Naive thymus-derived CD8-positive, alpha-beta T cell (primary cell): ENCODE measurements at regions not wholly inside any gene's neighbourhood (a gene's known extent, or its start where the extent isn't known, plus 50 kb on each side); places are given as distances from the start of the nearest gene placed in this dataset.

Source experiments
- ATAC-seq, 2 donors: fragments of 150-1000 bp; cut with Tn5 transposase in 1 of 2; sonication (Bioruptor Pico), chemical (Tn5 transposase) in 1 of 2; 1 replicate in 1 of 2; 2 replicates in 1 of 2; pipeline ENCODE4 v1.10.0; 2021; ENCODE audit warnings: mild to moderate bottlenecking in 2 of 2, moderate library complexity in 2 of 2
- POLR2A ChIA-PET: fragments of 350-600 bp; sonication (Branson Sonifier 250); formaldehyde crosslinking; loops from one replicate; lab custom pipeline; 2021; ENCODE audit warnings: antibody characterized with exemption; lab: Charles Lee
- DNase-seq, 10 donors: peaks; one replicate each; pipeline versions ENCODE4 v3.0.0 to v3.0.0-alpha.2; 2020 to 2022
- H3K27ac Mint-ChIP-seq, 10 donors: one replicate each; pipeline ENCODE4 v1.8.0; 2020 to 2022; ENCODE audit warnings: mild to moderate bottlenecking in 10 of 10, mixed read lengths in 10 of 10, moderate library complexity in 4 of 10, inconsistent platforms in 1 of 10
- H3K27me3 Mint-ChIP-seq, 5 donors: one replicate each; pipeline ENCODE4 v1.8.0; 2021 to 2022; ENCODE audit warnings: mixed read lengths in 5 of 5
- H3K36me3 Mint-ChIP-seq, 3 donors: one replicate each; pipeline ENCODE4 v1.8.0; 2020 to 2022; ENCODE audit warnings: mixed read lengths in 3 of 3, mild to moderate bottlenecking in 2 of 3, inconsistent platforms in 1 of 3
- H3K4me1 Mint-ChIP-seq, 4 donors: one replicate each; pipeline ENCODE4 v1.8.0; 2021 to 2022; ENCODE audit warnings: mixed read lengths in 4 of 4
- H3K4me3 Mint-ChIP-seq, 10 donors: one replicate each; pipeline ENCODE4 v1.8.0; 2020 to 2022; ENCODE audit warnings: mild to moderate bottlenecking in 10 of 10, mixed read lengths in 10 of 10, moderate library complexity in 6 of 10, inconsistent platforms in 1 of 10
- H3K9me3 Mint-ChIP-seq, 9 donors: one replicate each; pipeline ENCODE4 v1.8.0; 2020 to 2022; ENCODE audit warnings: mixed read lengths in 9 of 9, mild to moderate bottlenecking in 3 of 9, inconsistent platforms in 1 of 9, moderate library complexity in 1 of 9

DNA sequence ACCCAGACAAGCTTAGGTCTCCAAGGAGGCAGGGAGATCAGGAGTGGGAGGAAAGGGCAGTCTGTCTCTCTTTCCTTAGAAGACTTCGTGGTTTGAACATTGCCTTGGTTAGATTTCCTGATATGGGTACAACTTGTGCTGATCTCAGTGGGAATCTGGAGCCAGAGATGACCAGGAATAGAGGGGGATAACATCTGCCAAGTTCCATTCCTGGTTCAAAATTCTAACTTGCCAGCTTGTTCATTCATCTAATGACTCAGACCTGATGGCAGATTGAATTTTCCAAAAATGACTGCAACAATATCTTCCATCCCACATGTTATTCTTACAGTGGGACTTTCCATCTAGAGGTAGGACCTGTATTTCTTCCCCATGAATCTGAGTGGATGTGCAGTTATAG is 394.3 kb upstream of the PODXL start:
- H3K27ac Mint-ChIP-seq, result no peak overlapping the region
- H3K9me3 Mint-ChIP-seq, result peaks cover 0 to 14% (median under 1%) of the 10 kb centered on the region in 9 donors
- DNase-seq, result no peak
- no peak for ATAC-seq
- peaks cover 7 to 52% (median 23%) of the 10 kb centered on the region in 5 donors for H3K27me3 Mint-ChIP-seq
- H3K4me1 Mint-ChIP-seq, result peaks cover 0 to 3% (median 0%) of the 10 kb centered on the region in 4 donors
- POLR2A ChIA-PET, result no interaction called here
- H3K4me3 Mint-ChIP-seq, result no peak overlapping the region
- H3K36me3 Mint-ChIP-seq, result no peaks in the 10 kb centered on the region

DNA sequence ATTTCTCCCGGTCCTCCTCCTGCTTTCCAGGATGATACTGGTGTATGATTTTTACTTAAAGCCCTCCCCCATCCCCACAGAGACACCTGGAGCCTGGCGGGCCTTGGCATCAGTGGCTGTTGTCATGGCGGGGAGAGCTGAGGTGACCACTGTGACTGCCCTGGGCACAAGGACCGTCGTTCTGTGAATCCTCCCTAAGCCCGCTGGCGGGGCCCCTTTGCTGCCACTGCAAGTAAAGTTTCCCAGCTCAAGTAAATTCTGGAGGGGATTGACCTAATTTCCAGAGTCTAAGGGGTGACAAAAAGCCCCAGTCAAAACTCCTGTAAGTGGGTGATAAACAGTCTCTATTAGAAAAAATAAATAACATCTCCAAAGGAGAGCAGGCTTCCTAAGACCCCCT is 393.2 kb upstream of the PODXL start:
- no peak overlapping the region for H3K4me3 Mint-ChIP-seq
- H3K27me3 Mint-ChIP-seq, result peaks cover 7 to 56% (median 28%) of the 10 kb centered on the region in 5 donors
- no peak overlapping the region for H3K27ac Mint-ChIP-seq
- peaks cover 0 to 4% (median 0%) of the 10 kb centered on the region in 4 donors for H3K4me1 Mint-ChIP-seq
- no peak for ATAC-seq
- DNase-seq, result no peak
- peaks cover 0 to 14% (median 0%) of the 10 kb centered on the region in 9 donors for H3K9me3 Mint-ChIP-seq
- H3K36me3 Mint-ChIP-seq, result no peaks in the 10 kb centered on the region
- POLR2A ChIA-PET, result no interaction called here

DNA sequence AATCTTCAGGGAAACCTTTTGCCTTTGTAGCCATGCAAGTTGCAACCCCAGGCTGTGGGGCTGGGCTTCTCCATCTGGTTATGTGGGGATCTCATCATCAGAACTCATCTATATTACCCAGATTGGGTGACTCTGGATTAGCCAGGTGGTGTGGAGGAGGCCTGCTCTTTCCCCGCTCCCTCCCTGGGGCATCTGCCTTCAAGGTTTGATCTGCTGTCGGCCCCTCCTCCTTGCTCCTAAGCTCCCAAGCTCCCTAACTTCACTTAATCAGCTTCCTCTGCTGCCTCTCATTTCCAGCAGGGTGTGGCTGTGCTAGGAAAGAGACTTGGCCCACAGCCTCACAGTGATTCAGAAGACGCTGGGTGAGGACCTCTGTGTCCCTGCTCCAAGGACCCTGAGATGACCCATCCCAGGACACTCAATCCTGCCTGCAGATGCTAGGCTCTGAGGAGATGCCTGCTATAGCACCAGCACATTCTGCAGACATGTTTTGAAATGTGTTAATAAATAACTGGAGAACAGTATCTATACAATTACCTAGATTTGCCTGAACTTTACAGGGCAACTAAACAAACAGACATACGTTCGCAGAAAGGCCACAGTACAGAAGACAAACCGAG is 392.1 kb upstream of the PODXL start:
- Mint-ChIP-seq H3K27ac (no peak overlapping the region), H3K36me3 (no peaks in the 10 kb centered on the region), H3K4me3 (no peak overlapping the region), H3K27me3 (peaks cover 10 to 56% (median 37%) of the 10 kb centered on the region in 5 donors), H3K9me3 (peaks cover 0 to 14% (median 0%) of the 10 kb centered on the region in 9 donors), H3K4me1 (peaks cover 0 to 4% (median 0%) of the 10 kb centered on the region in 4 donors)
- DNase-seq, result no peak
- ATAC-seq, result no peak
- POLR2A ChIA-PET, result no interaction called here

DNA sequence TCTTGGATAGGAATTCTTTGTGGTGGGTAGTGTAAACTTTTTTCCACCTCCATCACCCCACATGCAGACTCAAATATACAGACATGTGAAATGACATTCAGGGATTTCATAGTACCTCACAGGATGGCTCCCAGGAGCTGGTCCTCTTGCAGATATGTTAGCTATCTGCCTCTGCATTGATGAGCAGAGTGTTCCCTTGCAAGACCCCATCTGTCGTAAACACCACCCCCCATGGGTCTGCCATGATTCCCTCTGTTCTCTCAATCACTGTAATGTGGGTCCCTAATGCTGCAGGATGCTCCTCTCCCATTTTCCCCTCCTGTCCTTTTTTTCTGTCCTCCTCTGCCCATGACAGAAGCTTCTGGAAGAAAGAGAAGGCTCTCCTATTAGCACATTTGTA is 391.2 kb upstream of the PODXL start:
- Mint-ChIP-seq H3K4me3 (no peak overlapping the region), H3K36me3 (no peaks in the 10 kb centered on the region), H3K27me3 (peaks cover 11 to 61% (median 38%) of the 10 kb centered on the region in 5 donors), H3K27ac (no peak overlapping the region), H3K4me1 (peaks cover 0 to 4% (median 0%) of the 10 kb centered on the region in 4 donors), H3K9me3 (peaks cover 0 to 15% (median 0%) of the 10 kb centered on the region in 9 donors)
- ATAC-seq (no peak), DNase-seq (no peak)
- POLR2A ChIA-PET, result no interaction called here

DNA sequence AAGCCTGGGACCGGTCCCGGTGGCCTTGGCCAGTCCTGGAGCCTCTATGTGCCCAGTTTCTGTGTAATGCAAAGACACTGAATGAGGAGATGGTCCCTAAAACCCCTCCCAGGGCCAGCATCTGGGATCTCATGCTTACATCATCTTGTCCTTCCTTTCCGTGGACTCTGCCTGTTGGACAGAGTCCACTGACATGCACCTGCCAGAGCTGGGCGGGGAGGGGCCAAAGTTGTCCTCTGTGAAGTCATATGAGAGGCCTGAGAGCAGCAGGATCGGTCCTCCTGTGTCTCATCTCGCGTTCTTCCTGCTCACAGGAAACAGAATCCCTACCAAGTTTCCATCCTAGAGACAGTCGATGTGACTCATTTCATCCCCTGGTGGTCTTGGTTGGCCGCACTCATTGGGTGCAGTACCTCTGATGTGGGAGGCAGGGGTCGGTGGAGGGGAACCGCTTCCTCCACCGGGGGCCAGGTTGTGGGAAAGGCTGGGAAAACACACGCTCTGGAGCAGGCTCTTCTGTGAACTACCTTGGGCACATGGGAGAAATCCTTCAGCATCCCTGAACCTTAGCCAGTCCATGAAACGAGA is 389.6 kb upstream of the PODXL start:
- no peaks in the 10 kb centered on the region for H3K36me3 Mint-ChIP-seq
- POLR2A ChIA-PET, result no interaction called here
- peaks cover 0 to 13% (median 0%) of the 10 kb centered on the region in 9 donors for H3K9me3 Mint-ChIP-seq
- H3K4me3 Mint-ChIP-seq, result no peak overlapping the region
- ATAC-seq (no peak), DNase-seq (no peak)
- no peak overlapping the region for H3K27ac Mint-ChIP-seq
- peaks cover 16 to 77% (median 37%) of the 10 kb centered on the region in 5 donors for H3K27me3 Mint-ChIP-seq
- H3K4me1 Mint-ChIP-seq, result peaks cover 0 to 4% (median 0%) of the 10 kb centered on the region in 4 donors

DNA sequence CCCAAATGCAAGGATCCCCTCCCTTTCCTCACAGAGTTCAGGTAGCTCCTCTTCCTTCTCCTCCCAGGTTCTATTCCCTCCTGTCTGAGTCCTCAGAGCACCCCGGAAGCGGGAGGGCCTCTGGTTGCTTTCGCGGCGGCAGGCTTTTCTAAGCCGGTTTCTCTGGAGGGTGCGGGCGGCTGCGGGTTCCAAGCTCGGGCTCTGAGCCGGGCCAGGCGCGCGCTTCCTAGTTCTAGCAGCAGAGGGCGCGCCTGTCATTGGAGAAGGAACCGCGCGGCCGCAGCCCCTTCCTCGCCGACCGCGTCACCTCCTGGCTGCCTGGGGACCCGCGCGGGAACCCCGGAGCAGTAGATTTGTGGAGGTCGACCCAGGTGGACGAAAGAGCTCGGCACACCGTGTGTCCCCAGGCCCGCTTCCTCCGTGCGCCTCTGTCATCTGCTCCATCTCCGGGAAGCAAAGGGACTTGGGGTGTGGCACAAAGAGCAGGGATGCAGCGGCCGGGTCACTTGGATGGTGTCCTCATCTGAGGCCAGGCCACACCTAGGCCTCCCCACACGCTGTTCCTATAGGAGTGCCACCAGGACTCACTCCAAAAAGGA is 389.0 kb upstream of the PODXL start:
- Mint-ChIP-seq H3K27me3 (peaks cover 16 to 81% (median 38%) of the 10 kb centered on the region in 5 donors), H3K36me3 (no peaks in the 10 kb centered on the region), H3K9me3 (peaks cover 0 to 11% (median under 1%) of the 10 kb centered on the region in 9 donors), H3K4me1 (peaks cover 0 to 4% (median 0%) of the 10 kb centered on the region in 4 donors), H3K27ac (no peak overlapping the region), H3K4me3 (no peak overlapping the region)
- POLR2A ChIA-PET, result no interaction called here
- ATAC-seq, result no peak
- DNase-seq, result peak in 1 of 10 donors; percentile 10

DNA sequence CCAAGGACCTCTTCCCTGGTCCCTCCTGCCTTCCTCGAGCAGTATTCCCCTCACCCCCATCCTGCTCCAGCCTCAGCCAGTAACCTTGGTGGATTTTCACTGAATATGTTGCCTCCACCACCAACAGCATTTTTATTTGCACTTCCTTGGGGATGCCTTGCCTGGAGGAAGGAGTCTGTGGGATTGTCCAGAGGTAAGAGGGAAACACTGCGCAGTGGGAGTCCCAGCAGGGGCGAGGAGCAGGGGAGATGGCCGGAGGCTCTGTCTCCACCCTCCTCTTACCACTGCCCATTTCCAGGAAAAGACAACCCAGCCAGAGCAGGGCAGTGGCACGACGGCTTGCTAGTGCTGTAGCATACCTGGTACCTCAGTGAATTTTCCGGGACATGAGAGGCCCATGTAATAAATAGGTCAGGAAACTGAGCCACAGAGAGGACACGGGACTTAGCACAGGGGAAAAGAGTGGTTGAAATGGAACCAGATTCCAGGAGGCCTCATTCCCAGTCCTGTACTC is 388.2 kb upstream of the PODXL start:
- Mint-ChIP-seq H3K4me1 (peaks cover 0 to 4% (median 0%) of the 10 kb centered on the region in 4 donors), H3K27me3 (peaks cover 16 to 81% (median 43%) of the 10 kb centered on the region in 5 donors), H3K9me3 (peaks cover 0 to 11% (median 2%) of the 10 kb centered on the region in 9 donors), H3K36me3 (no peaks in the 10 kb centered on the region), H3K4me3 (no peak overlapping the region), H3K27ac (no peak overlapping the region)
- no peak for ATAC-seq
- no peak for DNase-seq
- POLR2A ChIA-PET, result no interaction called here

DNA sequence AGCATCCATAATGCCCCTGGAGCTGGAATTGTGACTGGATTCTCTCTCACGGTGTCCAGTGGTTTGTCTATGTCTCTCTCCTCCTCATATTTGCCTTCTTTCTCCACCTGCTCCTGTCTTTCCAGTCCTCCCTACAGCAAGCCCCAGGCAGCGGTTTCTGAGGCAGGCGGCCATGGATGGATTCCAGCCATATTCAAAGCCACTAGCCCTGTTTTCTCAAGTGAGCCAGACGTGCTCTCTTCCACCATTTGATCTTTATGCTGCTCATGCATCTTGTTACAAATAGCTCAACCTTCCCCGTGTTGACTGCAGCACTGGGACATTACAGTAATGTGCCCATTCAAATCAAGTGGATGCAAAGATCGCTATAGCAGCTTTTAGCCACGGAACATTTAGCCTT is 387.2 kb upstream of the PODXL start:
- Mint-ChIP-seq H3K36me3 (no peaks in the 10 kb centered on the region), H3K27me3 (peaks cover 16 to 78% (median 43%) of the 10 kb centered on the region in 5 donors), H3K4me3 (no peak overlapping the region), H3K9me3 (peaks cover 0 to 11% (median 2%) of the 10 kb centered on the region in 9 donors), H3K4me1 (peaks cover 0 to 4% (median 0%) of the 10 kb centered on the region in 4 donors), H3K27ac (no peak overlapping the region)
- DNase-seq, result no peak
- ATAC-seq, result no peak
- POLR2A ChIA-PET, result no interaction called here

DNA sequence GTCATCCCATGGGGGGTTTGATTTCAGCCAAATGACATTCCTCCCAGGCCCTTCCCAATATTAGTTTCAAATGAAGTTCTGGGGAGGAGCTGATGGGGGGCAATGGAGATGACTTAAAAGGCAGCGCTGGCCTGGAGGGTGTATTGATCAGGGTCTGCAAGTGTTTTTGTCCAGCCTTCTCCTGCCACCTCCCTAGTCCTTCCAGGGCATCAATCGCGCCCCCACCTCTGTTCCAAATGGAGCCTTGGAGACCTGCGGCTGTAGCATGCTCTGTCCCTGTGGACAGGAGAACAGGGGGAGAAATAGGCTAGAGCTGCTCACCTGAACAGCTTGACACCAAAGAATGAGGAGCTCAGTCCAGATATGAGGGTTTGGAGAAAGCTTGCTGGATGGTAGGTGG is 386.8 kb upstream of the PODXL start:
- DNase-seq (no peak), ATAC-seq (no peak)
- Mint-ChIP-seq H3K27ac (no peak overlapping the region), H3K9me3 (peaks cover 0 to 11% (median 2%) of the 10 kb centered on the region in 9 donors), H3K27me3 (peaks cover 16 to 74% (median 41%) of the 10 kb centered on the region in 5 donors), H3K4me3 (no peak overlapping the region), H3K4me1 (peaks cover 0 to 4% (median 0%) of the 10 kb centered on the region in 4 donors), H3K36me3 (no peaks in the 10 kb centered on the region)
- POLR2A ChIA-PET, result no interaction called here

DNA sequence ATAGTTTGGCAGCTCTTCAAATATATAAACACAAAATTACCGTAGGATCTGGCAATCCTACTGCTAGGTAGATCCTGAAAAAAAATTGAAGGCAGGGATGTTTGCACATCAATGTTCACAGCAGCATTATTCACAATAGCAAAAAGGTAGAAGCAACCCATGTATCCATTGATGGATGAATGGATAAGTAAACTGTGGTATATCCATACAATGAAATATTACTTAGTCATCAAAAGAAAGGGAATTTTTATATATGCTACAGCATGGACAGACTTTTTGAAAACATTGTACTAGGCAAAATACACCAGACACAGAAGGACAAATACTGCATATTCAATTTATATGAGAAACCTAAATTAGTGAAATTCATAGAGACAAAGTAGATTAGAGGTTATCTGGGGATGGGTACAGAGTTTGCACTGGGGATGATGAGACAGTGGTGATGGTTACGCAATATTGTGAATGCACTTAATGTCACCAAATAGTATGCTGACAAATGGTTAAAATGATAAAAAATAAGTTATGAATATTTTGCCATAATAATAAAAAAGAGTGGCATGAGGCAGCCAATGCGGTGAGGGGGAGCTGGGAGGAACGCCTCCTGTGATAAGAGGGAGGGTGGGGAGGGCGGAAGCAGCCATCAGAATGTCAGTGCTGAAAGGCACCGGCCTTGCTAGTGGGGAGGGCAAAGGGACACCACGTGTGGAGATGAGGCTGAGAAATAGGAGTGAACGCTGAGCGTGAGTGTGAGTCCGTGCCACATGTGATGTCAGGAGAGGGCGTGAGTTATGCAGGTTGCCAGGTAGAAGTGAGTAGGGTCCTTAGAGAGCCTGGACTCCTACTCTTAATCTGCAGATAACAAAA is 386.1 kb upstream of the PODXL start:
- Mint-ChIP-seq H3K36me3 (no peaks in the 10 kb centered on the region), H3K27ac (no peak overlapping the region), H3K9me3 (peaks cover 0 to 11% (median 2%) of the 10 kb centered on the region in 9 donors), H3K4me3 (no peak overlapping the region), H3K4me1 (peaks cover 0 to 4% (median 0%) of the 10 kb centered on the region in 4 donors), H3K27me3 (peaks cover 13 to 67% (median 39%) of the 10 kb centered on the region in 5 donors)
- POLR2A ChIA-PET, result no interaction called here
- no peak for DNase-seq
- ATAC-seq, result no peak

DNA sequence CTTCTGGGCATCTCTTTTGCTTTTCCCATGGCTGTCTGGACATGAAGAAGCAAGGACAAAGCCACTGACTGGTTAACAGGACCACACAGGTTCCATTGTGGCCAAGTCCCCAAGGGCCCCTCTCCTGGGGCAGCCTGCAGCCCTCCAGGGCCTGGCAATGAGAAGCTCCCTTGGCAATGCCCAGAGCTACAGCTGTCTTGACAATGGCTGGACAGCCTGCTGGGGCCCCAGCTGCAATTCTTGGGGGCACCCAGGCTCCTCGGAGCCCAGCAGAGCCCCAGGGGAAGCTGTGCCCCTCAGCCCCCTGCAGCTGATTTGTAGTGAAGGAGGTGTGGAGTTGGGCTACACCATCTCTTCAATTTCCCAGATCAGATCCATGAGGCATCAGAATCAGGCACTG is 384.9 kb upstream of the PODXL start:
- H3K4me3 Mint-ChIP-seq, result no peak overlapping the region
- H3K36me3 Mint-ChIP-seq, result no peaks in the 10 kb centered on the region
- ATAC-seq (no peak), DNase-seq (no peak)
- no peak overlapping the region for H3K27ac Mint-ChIP-seq
- H3K27me3 Mint-ChIP-seq, result peaks cover 13 to 61% (median 33%) of the 10 kb centered on the region in 5 donors
- peaks cover 0 to 4% (median 0%) of the 10 kb centered on the region in 4 donors for H3K4me1 Mint-ChIP-seq
- peaks cover 0 to 11% (median 2%) of the 10 kb centered on the region in 9 donors for H3K9me3 Mint-ChIP-seq
- POLR2A ChIA-PET, result no interaction called here

DNA sequence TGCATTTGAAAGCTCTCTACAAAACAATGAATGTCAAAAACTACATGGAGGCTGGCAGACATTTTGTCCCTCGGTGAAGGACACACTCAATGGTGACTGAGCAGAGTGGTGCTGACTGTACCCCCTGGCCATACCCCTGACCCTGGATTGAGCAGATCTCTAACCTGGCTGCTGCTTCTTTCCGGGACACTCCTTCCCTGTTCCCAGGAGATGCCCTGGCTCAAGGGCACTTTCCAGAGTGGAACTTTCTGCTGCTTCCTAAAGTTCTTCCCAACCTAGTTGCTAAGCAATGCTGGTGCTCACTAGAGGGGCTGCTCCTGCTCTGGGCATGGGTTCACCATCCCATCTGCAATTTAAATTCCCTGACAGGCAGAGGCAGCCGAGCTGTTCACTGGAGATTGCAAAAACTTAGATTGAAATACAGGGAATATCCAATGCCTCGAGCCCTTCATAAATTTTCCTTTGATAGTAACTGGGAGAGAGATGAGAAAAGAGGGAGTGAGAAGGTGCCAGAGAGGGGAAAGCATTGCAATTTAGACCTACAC is 384.3 kb upstream of the PODXL start:
- ATAC-seq (no peak), DNase-seq (no peak)
- Mint-ChIP-seq H3K27me3 (peaks cover 13 to 59% (median 30%) of the 10 kb centered on the region in 5 donors), H3K4me3 (no peak overlapping the region), H3K36me3 (no peaks in the 10 kb centered on the region), H3K4me1 (peaks cover 0 to 1% (median 0%) of the 10 kb centered on the region in 4 donors), H3K9me3 (peaks cover 0 to 12% (median 2%) of the 10 kb centered on the region in 9 donors), H3K27ac (no peak overlapping the region)
- POLR2A ChIA-PET, result no interaction called here
